Heart left ventricle (tissue), 13 donors: ENCODE measurements at regions not wholly inside any gene's neighbourhood (a gene's known extent, or its start where the extent isn't known, plus 50 kb on each side); places are given as distances from the start of the nearest gene placed in this dataset.

Source experiments
- POLR2A ChIP-seq, 2 donors: fragments of 450-650 bp; IDR thresholded peaks; one replicate each; pipeline ENCODE4 v1.6.1; 2017; ENCODE audit warnings: antibody characterized with exemption in 2 of 2, mild to moderate bottlenecking in 2 of 2, moderate library complexity in 2 of 2
- TF ChIP-seq, protein P1 (sequence below), 12 donors: fragments of 200-600 bp; sonication (generic) in 4 of 12; IDR thresholded peaks; one replicate each; pipeline versions ENCODE4 v1.5.0 to v1.8.0; 2018 to 2022; ENCODE audit warnings: antibody characterized with exemption in 12 of 12, mild to moderate bottlenecking in 5 of 12
- donor health status: ischemic (EF 13 %, LVEDD 7.1; RV severe dilation, severe dysfunction).
- donor health status: DM: no; HTN: yes; CAD: no.
- donor health status: DM: no; HTN: no; CAD: no.
- donor health status: ischemic (EF 25% LVEDD 6.9; RV normal size, moderate dysfunction).
- donor health status: ischemic (EF 25% LVEDD 5.7; RV mildly dilated, moderate dysfunction).
- donor health status: ischemic (EF 35%, LVEDD 5.7; RV mildly dilated, moderate dysfunction).
- donor health status: nonischemic (EF 11% LVEDD 7.7; RV severe dilation, severe dysfunction).
- donor health status: DM: yes; HTN: yes; CAD: no.
- donor health status: PGD.
- donor health status: ischemic (EF 29% LVEDD 5.4; RV normal size, mild dysfunction).
- donor health status: nonischemic (EF 23%, LVEDD 6.1; RV moderate dilation, normal function).

DNA sequence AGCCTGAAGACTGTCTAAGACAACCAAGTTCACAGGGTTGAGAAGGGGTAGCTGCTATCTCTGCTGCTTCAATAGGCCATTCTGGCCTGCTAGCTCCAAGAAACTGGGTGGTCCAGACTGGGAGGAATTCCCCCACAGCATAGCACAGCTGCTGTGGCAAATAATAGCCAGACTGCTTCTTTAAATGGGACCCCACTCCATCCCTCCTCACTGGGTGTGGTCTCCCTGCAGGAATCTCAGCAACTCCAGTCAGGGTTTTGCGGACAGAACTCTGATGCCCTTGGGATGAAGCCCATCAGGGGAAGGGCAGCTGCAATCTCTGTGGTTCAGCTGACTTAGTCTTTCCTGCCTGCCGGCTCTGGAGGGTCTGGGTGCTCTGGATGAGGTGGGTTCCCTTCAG, 1018.6 kb upstream of the DIAPH2 start:
- TF ChIP-seq, protein P1, sequence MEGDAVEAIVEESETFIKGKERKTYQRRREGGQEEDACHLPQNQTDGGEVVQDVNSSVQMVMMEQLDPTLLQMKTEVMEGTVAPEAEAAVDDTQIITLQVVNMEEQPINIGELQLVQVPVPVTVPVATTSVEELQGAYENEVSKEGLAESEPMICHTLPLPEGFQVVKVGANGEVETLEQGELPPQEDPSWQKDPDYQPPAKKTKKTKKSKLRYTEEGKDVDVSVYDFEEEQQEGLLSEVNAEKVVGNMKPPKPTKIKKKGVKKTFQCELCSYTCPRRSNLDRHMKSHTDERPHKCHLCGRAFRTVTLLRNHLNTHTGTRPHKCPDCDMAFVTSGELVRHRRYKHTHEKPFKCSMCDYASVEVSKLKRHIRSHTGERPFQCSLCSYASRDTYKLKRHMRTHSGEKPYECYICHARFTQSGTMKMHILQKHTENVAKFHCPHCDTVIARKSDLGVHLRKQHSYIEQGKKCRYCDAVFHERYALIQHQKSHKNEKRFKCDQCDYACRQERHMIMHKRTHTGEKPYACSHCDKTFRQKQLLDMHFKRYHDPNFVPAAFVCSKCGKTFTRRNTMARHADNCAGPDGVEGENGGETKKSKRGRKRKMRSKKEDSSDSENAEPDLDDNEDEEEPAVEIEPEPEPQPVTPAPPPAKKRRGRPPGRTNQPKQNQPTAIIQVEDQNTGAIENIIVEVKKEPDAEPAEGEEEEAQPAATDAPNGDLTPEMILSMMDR (IDR thresholded peaks at IDR 0.05), result no peak
- no peak for TF ChIP-seq POLR2A (IDR thresholded peaks at IDR 0.05)
